Cardiac muscle cell (in vitro differentiated cells and primary cell): ENCODE measurements at regions not wholly inside any gene's neighbourhood (a gene's known extent, or its start where the extent isn't known, plus 50 kb on each side); places are given as distances from the start of the nearest gene placed in this dataset.

ENCODE experiments used
- DNase-seq, 2 donors: peaks; one replicate each; pipeline versions ENCODE4 v3.0.0 to v3.0.0-alpha.2; 2010 to 2017; ENCODE audit warnings: low read depth in 1 of 2, low spot score in 1 of 2
- H3K27ac ChIP-seq: fragments of 200-600 bp; sonication (generic); 2 replicates; pipeline ENCODE4 v1.5.1; 2016
- H3K27me3 ChIP-seq: fragments of 200-600 bp; sonication (generic); 2 replicates; pipeline ENCODE4 v1.6.0; 2016; ENCODE audit warnings: control low read depth
- H3K36me3 ChIP-seq: fragments of 200-600 bp; sonication (generic); 2 replicates; pipeline ENCODE4 v1.5.1; 2016; ENCODE audit warnings: control low read depth
- H3K4me1 ChIP-seq: fragments of 200-600 bp; sonication (generic); 2 replicates; pipeline ENCODE4 v1.8.1; 2017; ENCODE audit warnings: low read depth, mild to moderate bottlenecking, mixed run types
- H3K4me3 ChIP-seq: fragments of 200-600 bp; sonication (generic); 2 replicates; pipeline ENCODE4 v1.5.1; 2016; ENCODE audit warnings: mild to moderate bottlenecking
- H3K9me3 ChIP-seq: fragments of 200-600 bp; sonication (generic); 2 replicates; pipeline ENCODE4 v1.5.1; 2017; ENCODE audit warnings: low read depth, mild to moderate bottlenecking, control low read depth
- TF ChIP-seq, protein P1 (sequence below): IDR thresholded peaks from 2 replicates; pipeline ENCODE4 v1.5.1; 2012; ENCODE audit warnings: low read depth, mild to moderate bottlenecking, low read length

- no peak overlapping the region for H3K4me3 ChIP-seq
- TF ChIP-seq, protein P1, sequence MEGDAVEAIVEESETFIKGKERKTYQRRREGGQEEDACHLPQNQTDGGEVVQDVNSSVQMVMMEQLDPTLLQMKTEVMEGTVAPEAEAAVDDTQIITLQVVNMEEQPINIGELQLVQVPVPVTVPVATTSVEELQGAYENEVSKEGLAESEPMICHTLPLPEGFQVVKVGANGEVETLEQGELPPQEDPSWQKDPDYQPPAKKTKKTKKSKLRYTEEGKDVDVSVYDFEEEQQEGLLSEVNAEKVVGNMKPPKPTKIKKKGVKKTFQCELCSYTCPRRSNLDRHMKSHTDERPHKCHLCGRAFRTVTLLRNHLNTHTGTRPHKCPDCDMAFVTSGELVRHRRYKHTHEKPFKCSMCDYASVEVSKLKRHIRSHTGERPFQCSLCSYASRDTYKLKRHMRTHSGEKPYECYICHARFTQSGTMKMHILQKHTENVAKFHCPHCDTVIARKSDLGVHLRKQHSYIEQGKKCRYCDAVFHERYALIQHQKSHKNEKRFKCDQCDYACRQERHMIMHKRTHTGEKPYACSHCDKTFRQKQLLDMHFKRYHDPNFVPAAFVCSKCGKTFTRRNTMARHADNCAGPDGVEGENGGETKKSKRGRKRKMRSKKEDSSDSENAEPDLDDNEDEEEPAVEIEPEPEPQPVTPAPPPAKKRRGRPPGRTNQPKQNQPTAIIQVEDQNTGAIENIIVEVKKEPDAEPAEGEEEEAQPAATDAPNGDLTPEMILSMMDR: no peak
- no peaks in the 10 kb centered on the region for H3K27me3 ChIP-seq
- no peaks in the 10 kb centered on the region for H3K36me3 ChIP-seq
- H3K4me1 ChIP-seq: no peaks in the 10 kb centered on the region
- H3K27ac ChIP-seq: no peak overlapping the region
- H3K9me3 ChIP-seq: no peaks in the 10 kb centered on the region
- no peak for DNase-seq
Observed at GRCh38 chrX:22542641-22543040, 269.9 kb downstream of the CBLL2 start.

- Histone ChIP-seq H3K4me1 (no peaks in the 10 kb centered on the region), H3K4me3 (no peak overlapping the region), H3K9me3 (no peaks in the 10 kb centered on the region), H3K36me3 (no peaks in the 10 kb centered on the region), H3K27ac (no peak overlapping the region), H3K27me3 (no peaks in the 10 kb centered on the region)
- DNase-seq: no peak
- TF ChIP-seq, protein P1: no peak
Observed at GRCh38 chrX:22559506-22559905, 286.8 kb downstream of the CBLL2 start.

DNA sequence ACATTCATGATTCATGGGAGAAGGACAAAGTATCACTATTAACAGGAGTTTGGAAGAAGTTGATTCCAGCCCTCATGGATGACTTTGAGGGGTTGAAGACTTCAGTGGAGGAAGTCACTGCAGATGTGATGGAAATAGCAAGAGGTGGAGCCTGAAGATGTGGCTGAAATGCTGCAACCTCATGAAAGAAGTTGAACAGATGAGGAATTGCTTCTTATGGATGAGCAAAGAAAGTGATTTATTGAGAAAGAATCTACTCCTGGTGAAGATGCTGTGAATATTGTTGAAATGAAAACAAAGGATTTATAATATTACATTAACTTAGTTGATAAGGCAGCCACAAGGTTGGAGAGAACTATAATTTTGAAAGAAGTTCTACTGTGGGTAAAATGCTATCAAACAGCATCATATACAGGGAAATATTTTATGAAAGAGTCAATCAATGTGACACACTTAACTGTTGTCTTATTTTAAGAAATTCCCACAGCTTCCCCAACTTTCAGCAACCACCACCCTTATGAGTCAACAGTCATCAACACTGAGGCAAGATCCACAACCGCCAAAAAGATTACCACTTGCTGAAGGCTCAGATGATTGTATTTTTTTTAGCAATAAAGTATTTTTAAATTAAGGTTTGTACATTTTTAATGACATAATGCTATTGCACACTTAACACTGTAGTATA lies 302.6 kb downstream of the CBLL2 start:
- H3K4me3 ChIP-seq: no peak overlapping the region
- H3K4me1 ChIP-seq: no peaks in the 10 kb centered on the region
- TF ChIP-seq, protein P1: no peak
- H3K27me3 ChIP-seq: no peaks in the 10 kb centered on the region
- DNase-seq: no peak
- no peaks in the 10 kb centered on the region for H3K9me3 ChIP-seq
- no peaks in the 10 kb centered on the region for H3K36me3 ChIP-seq
- no peak overlapping the region for H3K27ac ChIP-seq

DNA sequence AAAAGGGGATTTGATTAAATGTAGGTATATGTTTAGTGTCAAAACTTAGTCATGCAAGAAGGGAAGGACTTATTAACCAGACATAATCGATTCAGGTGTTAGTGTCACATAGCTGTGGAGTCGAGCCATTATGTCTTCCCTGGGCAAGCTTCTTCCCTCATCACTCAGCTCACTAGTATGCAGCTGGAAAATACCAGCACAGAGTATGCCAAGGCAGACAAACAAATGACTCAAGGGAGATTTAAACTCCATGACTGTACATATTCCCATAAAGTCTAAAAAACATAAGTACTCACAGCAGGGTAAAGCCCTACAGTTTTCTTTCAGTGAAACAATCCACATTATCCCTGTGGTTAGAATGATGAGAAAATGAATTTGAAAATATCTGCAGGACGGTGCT lies 304.5 kb downstream of the CBLL2 start:
- Histone ChIP-seq H3K27me3 (no peaks in the 10 kb centered on the region), H3K36me3 (no peaks in the 10 kb centered on the region), H3K9me3 (no peaks in the 10 kb centered on the region), H3K4me1 (no peaks in the 10 kb centered on the region), H3K4me3 (no peak overlapping the region), H3K27ac (no peak overlapping the region)
- TF ChIP-seq, protein P1: no peak
- no peak for DNase-seq

GRCh38 chrX:22585831-22586230 lies 313.1 kb downstream of the CBLL2 start:
- Histone ChIP-seq H3K36me3 (no peaks in the 10 kb centered on the region), H3K4me3 (no peak overlapping the region), H3K27ac (no peak overlapping the region), H3K9me3 (no peaks in the 10 kb centered on the region), H3K27me3 (no peaks in the 10 kb centered on the region), H3K4me1 (no peaks in the 10 kb centered on the region)
- TF ChIP-seq, protein P1: no peak
- DNase-seq: no peak
